Endothelial cell of umbilical vein (primary cell): ENCODE measurements at regions not wholly inside any gene's neighbourhood (a gene's known extent, or its start where the extent isn't known, plus 50 kb on each side); places are given as distances from the start of the nearest gene placed in this dataset.

Experiments used
- BruUV-seq: library from RNA; stranded (reverse); fragments of 400-500 nt; replicated peaks from 2 replicates; lab custom pipeline; 2021; lab: Mats Ljungman, UMichigan
- CTCF ChIA-PET: fragments of 300-600, 350-600 bp; sonication (Branson Sonifier 250); formaldehyde crosslinking; loops from one replicate; lab custom pipeline; 2021; ENCODE audit warnings: antibody characterized with exemption, inconsistent platforms; lab: Charles Lee
- POLR2A ChIA-PET: fragments of 300-600, 350-600 bp; sonication (Branson Sonifier 250); formaldehyde crosslinking; loops from one replicate; lab custom pipeline; 2021; ENCODE audit warnings: antibody characterized with exemption, inconsistent platforms; lab: Charles Lee
- DNase-seq: peaks from one replicate; pipeline ENCODE4 v3.0.0-alpha.2; 2011; ENCODE audit warnings: low read depth, low spot score
- FAIRE-seq: peaks from 2 replicates; lab custom pipeline; 2011; peaks lifted over from hg19 to GRCh38; lab: Jason Lieb, UNC
- H2AFZ ChIP-seq: 2 replicates; pipeline ENCODE4 v1.6.0; 2012; ENCODE audit warnings: low read depth, low read length, control low read depth, inconsistent platforms
- H3K27ac ChIP-seq: 2 replicates; pipeline ENCODE4 v1.5.1; 2011; ENCODE audit warnings: low read depth, mild to moderate bottlenecking, control low read depth, low read length, moderate library complexity; ENCODE audit not compliant: insufficient read depth
- H3K27me3 ChIP-seq, 2 experiments: 2 replicates each; pipeline versions ENCODE4 v1.6.0 to v1.6.1; 2011; ENCODE audit warnings: low read length in 2 of 2, mixed read lengths in 1 of 2; ENCODE audit not compliant: control insufficient read depth in 2 of 2, insufficient read depth in 2 of 2
- H3K36me3 ChIP-seq, 2 experiments: 2 replicates in 1 of 2; 3 replicates in 1 of 2; pipeline ENCODE4 v1.5.1; 2011; ENCODE audit warnings: low read length in 2 of 2, mild to moderate bottlenecking in 1 of 2, moderate library complexity in 1 of 2; ENCODE audit not compliant: control insufficient read depth in 2 of 2, insufficient read depth in 2 of 2; ENCODE audit errors: extremely low read depth in 1 of 2
- H3K4me1 ChIP-seq: 3 replicates; pipeline ENCODE4 v1.5.1; 2011; ENCODE audit warnings: mild to moderate bottlenecking, low read length; ENCODE audit not compliant: control insufficient read depth, insufficient read depth; ENCODE audit errors: extremely low read depth
- H3K4me2 ChIP-seq: 2 replicates; pipeline ENCODE4 v1.6.1; 2011; ENCODE audit warnings: low read length, control low read depth, mixed read lengths; ENCODE audit not compliant: insufficient read depth
- H3K4me3 ChIP-seq, 3 experiments: fragments of 200-600 bp in 1 of 3; sonication (generic), shearing (Covaris generic) in 1 of 3; replicated peaks in 1 of 3; 2 replicates each; pipeline ENCODE4 v1.5.1; 2011 to 2016; ENCODE audit warnings: control low read depth in 3 of 3, low read length in 3 of 3, mild to moderate bottlenecking in 2 of 3, inconsistent platforms in 1 of 3, low read depth in 1 of 3, moderate library complexity in 1 of 3; ENCODE audit not compliant: insufficient read depth in 1 of 3
- H3K79me2 ChIP-seq: 2 replicates; pipeline ENCODE4 v1.6.0; 2012; ENCODE audit warnings: low read length, inconsistent platforms; ENCODE audit not compliant: control insufficient read depth, insufficient read depth
- H3K9ac ChIP-seq: replicated peaks from 2 replicates; pipeline ENCODE3; 2011; ENCODE audit warnings: low read length, control low read depth; ENCODE audit not compliant: insufficient read depth; ENCODE audit errors: extremely low read depth
- H3K9me1 ChIP-seq: replicated peaks from 3 replicates; pipeline ENCODE4 v1.6.0; 2011; ENCODE audit warnings: mild to moderate bottlenecking, low read length; ENCODE audit not compliant: control insufficient read depth, insufficient read depth; ENCODE audit errors: extremely low read depth
- H3K9me3 ChIP-seq: replicated peaks from 2 replicates; pipeline ENCODE4 v1.5.1; 2012; ENCODE audit warnings: low read length, inconsistent platforms; ENCODE audit not compliant: control insufficient read depth, insufficient read depth
- H4K20me1 ChIP-seq: replicated peaks from 2 replicates; pipeline ENCODE3; 2011; ENCODE audit warnings: mild to moderate bottlenecking, low read length; ENCODE audit not compliant: control insufficient read depth, insufficient read depth; ENCODE audit errors: extremely low read depth
- EZH2 ChIP-seq: IDR thresholded peaks from 2 replicates; pipeline ENCODE4 v1.6.1; 2012; ENCODE audit warnings: borderline replicate concordance, low read depth, mild to moderate bottlenecking, moderate library complexity, low read length, inconsistent platforms; ENCODE audit not compliant: severe bottlenecking
- FOS ChIP-seq: IDR thresholded peaks from 2 replicates; pipeline ENCODE4 v1.6.1; 2011; ENCODE audit warnings: mild to moderate bottlenecking, low read length, moderate library complexity, borderline replicate concordance; ENCODE audit not compliant: insufficient read depth
- GATA2 ChIP-seq: IDR thresholded peaks from 2 replicates; pipeline ENCODE4 v1.7.0; 2011; ENCODE audit warnings: low read depth, mild to moderate bottlenecking, moderate library complexity, mixed read lengths, low read length; ENCODE audit not compliant: insufficient read length, insufficient read depth
- JUN ChIP-seq: IDR thresholded peaks from 2 replicates; pipeline ENCODE4 v1.6.1; 2011; ENCODE audit warnings: borderline replicate concordance, low read depth; ENCODE audit not compliant: insufficient read length, insufficient read depth
- MYC ChIP-seq: IDR thresholded peaks from one replicate; pipeline ENCODE4 v1.6.1; 2011; ENCODE audit warnings: mild to moderate bottlenecking, low read depth, low read length
- POLR2A ChIP-seq: IDR thresholded peaks from 2 replicates; pipeline ENCODE4 v1.6.1; 2012; ENCODE audit warnings: low read depth, mild to moderate bottlenecking, control low read depth, low read length
- POLR2AphosphoS5 ChIP-seq: IDR thresholded peaks from 2 replicates; pipeline ENCODE4 v1.6.1; 2012; ENCODE audit warnings: low read depth, mild to moderate bottlenecking, control low read depth, low read length, moderate library complexity; ENCODE audit not compliant: insufficient read depth
- dilution Hi-C: fragments of 300-500 bp; cut with MboI; formaldehyde crosslinking; loops from one replicate; pipeline ENCODE4 v1.15.0; 2019; ENCODE audit warnings: low sequenced_read_pairs; ENCODE audit not compliant: extremely low pct_ligation_motif_present
- intact Hi-C: fragments of 100-400 bp; cut with micrococcal nuclease; formaldehyde crosslinking; loops from one replicate; pipeline ENCODE4 v1.10.0; 2022
- TF ChIP-seq, protein P1 (sequence below), 2 donors: IDR thresholded peaks; 1 replicate in 1 of 2; 2 replicates in 1 of 2; pipeline ENCODE4 v1.5.1; 2011; ENCODE audit warnings: low read length in 2 of 2, mild to moderate bottlenecking in 2 of 2, moderate library complexity in 2 of 2, control low read depth in 1 of 2, inconsistent platforms in 1 of 2, low read depth in 1 of 2; ENCODE audit not compliant: insufficient read depth in 1 of 2; ENCODE audit errors: extremely low read depth in 1 of 2
- TF ChIP-seq, protein P2 (sequence below): IDR thresholded peaks from 2 replicates; pipeline ENCODE4 v1.6.1; 2011; ENCODE audit not compliant: insufficient read depth, insufficient read length

DNA sequence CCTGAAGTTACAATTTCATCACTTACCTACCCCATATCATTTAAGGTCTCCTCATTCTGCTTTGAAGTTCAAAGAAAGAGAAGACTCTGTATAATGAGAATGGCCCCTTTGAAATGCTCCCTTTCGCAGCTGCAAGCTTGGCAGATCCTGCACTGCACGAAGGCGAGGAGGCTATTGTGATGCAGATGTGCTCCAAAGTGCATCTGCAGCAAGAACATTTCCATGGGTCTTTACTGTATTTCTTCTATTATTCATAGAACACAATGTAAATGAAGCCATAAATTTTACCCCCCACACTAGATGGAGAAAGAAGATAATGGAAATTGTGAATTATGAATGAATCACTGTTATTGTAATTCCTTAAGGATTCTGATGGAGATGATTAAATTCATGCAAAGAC lies 178.7 kb downstream of the CHD9NB start:
- BruUV-seq: no TSS peak
- ChIA-PET CTCF (no interaction called here), POLR2A (no interaction called here)
- Histone ChIP-seq H3K79me2 (no peaks in the 10 kb centered on the region), H3K27ac (no peak overlapping the region), H3K27me3 (no peaks in the 10 kb centered on the region), H3K36me3 (no peaks in the 10 kb centered on the region), H3K4me2 (no peak overlapping the region), H3K9ac (no peak overlapping the region), H2AFZ (no peak overlapping the region), H3K4me1 (no peaks in the 10 kb centered on the region), H3K4me3 (no peak overlapping the region), H3K9me3 (no peaks in the 10 kb centered on the region), H3K9me1 (no peaks in the 10 kb centered on the region), H4K20me1 (no peaks in the 10 kb centered on the region)
- DNase-seq (no peak), FAIRE-seq (no peak)
- intact Hi-C loops (no loop called here), dilution Hi-C loops (no loop called here)
- TF ChIP-seq, protein P1, sequence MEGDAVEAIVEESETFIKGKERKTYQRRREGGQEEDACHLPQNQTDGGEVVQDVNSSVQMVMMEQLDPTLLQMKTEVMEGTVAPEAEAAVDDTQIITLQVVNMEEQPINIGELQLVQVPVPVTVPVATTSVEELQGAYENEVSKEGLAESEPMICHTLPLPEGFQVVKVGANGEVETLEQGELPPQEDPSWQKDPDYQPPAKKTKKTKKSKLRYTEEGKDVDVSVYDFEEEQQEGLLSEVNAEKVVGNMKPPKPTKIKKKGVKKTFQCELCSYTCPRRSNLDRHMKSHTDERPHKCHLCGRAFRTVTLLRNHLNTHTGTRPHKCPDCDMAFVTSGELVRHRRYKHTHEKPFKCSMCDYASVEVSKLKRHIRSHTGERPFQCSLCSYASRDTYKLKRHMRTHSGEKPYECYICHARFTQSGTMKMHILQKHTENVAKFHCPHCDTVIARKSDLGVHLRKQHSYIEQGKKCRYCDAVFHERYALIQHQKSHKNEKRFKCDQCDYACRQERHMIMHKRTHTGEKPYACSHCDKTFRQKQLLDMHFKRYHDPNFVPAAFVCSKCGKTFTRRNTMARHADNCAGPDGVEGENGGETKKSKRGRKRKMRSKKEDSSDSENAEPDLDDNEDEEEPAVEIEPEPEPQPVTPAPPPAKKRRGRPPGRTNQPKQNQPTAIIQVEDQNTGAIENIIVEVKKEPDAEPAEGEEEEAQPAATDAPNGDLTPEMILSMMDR (IDR thresholded peaks at IDR 0.05; ENCODE audit: extremely low read depth in 1 of 2, insufficient read depth in 1 of 2, low read depth in 1 of 2, low read length in 2 of 2): no peak
- TF ChIP-seq FOS (no peak), POLR2A (no peak), GATA2 (no peak), EZH2 (no peak), JUN (no peak), MYC (no peak), POLR2AphosphoS5 (no peak)
- TF ChIP-seq, protein P2, sequence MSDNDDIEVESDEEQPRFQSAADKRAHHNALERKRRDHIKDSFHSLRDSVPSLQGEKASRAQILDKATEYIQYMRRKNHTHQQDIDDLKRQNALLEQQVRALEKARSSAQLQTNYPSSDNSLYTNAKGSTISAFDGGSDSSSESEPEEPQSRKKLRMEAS: no peak
